GM12878 (cell line): ENCODE measurements at regions not wholly inside any gene's neighbourhood (a gene's known extent, or its start where the extent isn't known, plus 50 kb on each side); places are given as distances from the start of the nearest gene placed in this dataset.

ENCODE experiments used
- BCL3 ChIP-seq: IDR thresholded peaks from 2 replicates; pipeline ENCODE4 v1.6.1; 2011; ENCODE audit warnings: borderline replicate concordance, low read depth, mild to moderate bottlenecking, moderate library complexity, low read length; ENCODE audit not compliant: insufficient read depth, poor library complexity, severe bottlenecking
- CEBPB ChIP-seq, 2 experiments: fragments of 150-350 bp in 1 of 2; IDR thresholded peaks; 2 replicates each; pipeline ENCODE4 v1.6.1; 2012 to 2014; ENCODE audit warnings: low read depth in 2 of 2, low read length in 2 of 2, borderline replicate concordance in 1 of 2, inconsistent platforms in 1 of 2
- CTCF ChIP-seq, 3 experiments: IDR thresholded peaks in 2 of 3; conservative IDR thresholded peaks in 1 of 3; 2 replicates each; pipeline ENCODE4 v1.5.1; 2011; ENCODE audit warnings: low read depth in 3 of 3, low read length in 3 of 3, mild to moderate bottlenecking in 3 of 3, control low read depth in 2 of 3, moderate library complexity in 2 of 3, inconsistent platforms in 1 of 3, mixed read lengths in 1 of 3; ENCODE audit not compliant: control insufficient read depth in 2 of 3, insufficient read depth in 1 of 3; ENCODE audit errors: extremely low read depth in 1 of 3
- EP300 ChIP-seq, 2 experiments: fragments of 150-350 bp in 1 of 2; IDR thresholded peaks; 2 replicates each; pipeline ENCODE4 v1.6.1; 2011 to 2012; ENCODE audit warnings: low read depth in 2 of 2, low read length in 2 of 2, borderline replicate concordance in 1 of 2, improper control_type of control experiment in 1 of 2, inconsistent platforms in 1 of 2; ENCODE audit not compliant: control insufficient read depth in 1 of 2
- JUND ChIP-seq: IDR thresholded peaks from 2 replicates; pipeline ENCODE4 v1.6.1; 2012; ENCODE audit warnings: low read depth, mild to moderate bottlenecking, low read length, improper control_type of control experiment, moderate library complexity
- MXI1 ChIP-seq: fragments of 150-350 bp; IDR thresholded peaks from 2 replicates; pipeline ENCODE4 v1.6.1; 2011; ENCODE audit warnings: low read depth, mild to moderate bottlenecking, inconsistent platforms, low read length, improper control_type of control experiment
- NBN ChIP-seq: fragments of 450-650 bp; IDR thresholded peaks from 2 replicates; pipeline ENCODE4 v1.6.1; 2016
- PBX3 ChIP-seq: IDR thresholded peaks from 2 replicates; pipeline ENCODE4 v1.6.1; 2011; ENCODE audit warnings: mild to moderate bottlenecking, low read depth, low read length, moderate library complexity; ENCODE audit not compliant: insufficient replicate concordance
- POLR2A ChIP-seq: IDR thresholded peaks from 2 replicates; pipeline ENCODE4 v1.6.1; 2011; ENCODE audit warnings: low read depth, mild to moderate bottlenecking, low read length
- RELA ChIP-seq: fragments of 450-650 bp; IDR thresholded peaks from 2 replicates; pipeline ENCODE4 v1.8.0; 2014; ENCODE audit warnings: borderline replicate concordance; ENCODE audit not compliant: partially characterized antibody
- SIN3A ChIP-seq: IDR thresholded peaks from 2 replicates; pipeline ENCODE4 v1.6.1; 2012; ENCODE audit warnings: low read depth, low read length, improper control_type of control experiment
- STAT3 ChIP-seq: IDR thresholded peaks from 2 replicates; pipeline ENCODE4 v1.6.1; 2011; ENCODE audit warnings: low read depth, low read length, improper control_type of control experiment
- YY1 ChIP-seq: IDR thresholded peaks from 2 replicates; pipeline ENCODE4 v1.6.1; 2011; ENCODE audit warnings: low read depth, mild to moderate bottlenecking, low read length

- TF ChIP-seq POLR2A (no peak), YY1 (no peak), NBN (no peak), BCL3 (no peak), EP300 (IDR thresholded peaks at IDR 0.05; ENCODE audit: borderline replicate concordance in 1 of 2, control insufficient read depth in 1 of 2, low read depth in 2 of 2, low read length in 2 of 2) (no peak), CEBPB (IDR thresholded peaks at IDR 0.05; ENCODE audit: borderline replicate concordance in 1 of 2, low read depth in 2 of 2, low read length in 2 of 2) (no peak), SIN3A (no peak), PBX3 (no peak), MXI1 (no peak), JUND (no peak), RELA (no peak), CTCF (IDR thresholded peaks at IDR 0.05 in 2 of 3, conservative IDR thresholded peaks at IDR 0.05 in 1 of 3; ENCODE audit: control insufficient read depth in 2 of 3, extremely low read depth in 1 of 3, insufficient read depth in 1 of 3, low read depth in 3 of 3, low read length in 3 of 3) (no peak), STAT3 (no peak)
Observed at GRCh38 chr12:30378307-30378706, 317.4 kb downstream of the IPO8 start.
